HCT116 (cell line): ENCODE measurements at regions not wholly inside any gene's neighbourhood (a gene's known extent, or its start where the extent isn't known, plus 50 kb on each side); places are given as distances from the start of the nearest gene placed in this dataset.

Experiments
- ATAC-seq: fragments of 200-7000 bp; cut with Tn5 transposase; 2 replicates; pipeline ENCODE4 v1.9.1; 2020; ENCODE audit warnings: mild to moderate bottlenecking, moderate library complexity
- BruUV-seq: library from RNA; stranded (reverse); fragments of 400-500 nt; replicated peaks from 2 replicates; lab custom pipeline; 2021; lab: Mats Ljungman, UMichigan
- CTCF ChIA-PET: fragments of 300-600 bp; sonication (Branson Sonifier 250); formaldehyde crosslinking; loops from one replicate; lab custom pipeline; 2021; ENCODE audit warnings: antibody characterized with exemption; lab: Charles Lee
- POLR2A ChIA-PET: fragments of 300-600, 350-600 bp; sonication (Branson Sonifier 250); formaldehyde crosslinking; loops from one replicate; lab custom pipeline; 2021; ENCODE audit warnings: antibody characterized with exemption; lab: Charles Lee
- RAD21 ChIA-PET, 2 experiments: fragments of 300-600 bp; sonication (Branson Sonifier 250); formaldehyde crosslinking; loops; one replicate each; lab custom pipeline; 2023; ENCODE audit warnings: low total read pairs in 2 of 2; ENCODE audit not compliant: uncharacterized antibody in 2 of 2, unreplicated experiment in 2 of 2, low non-redundant PET in 1 of 2; lab: Charles Lee
- DNase-seq: peaks from one replicate; pipeline ENCODE4 v3.0.0-alpha.2; 2010; ENCODE audit warnings: low read depth, low spot score
- H2AFZ ChIP-seq: fragments of 200-600 bp; shearing (Covaris generic), sonication (generic); 2 replicates; pipeline ENCODE4 v1.6.1; 2017; ENCODE audit warnings: low read depth, mixed run types, mixed read lengths, antibody characterized with exemption, low read length; ENCODE audit not compliant: poor library complexity, severe bottlenecking
- H3K27ac ChIP-seq: 2 replicates; pipeline ENCODE4 v1.5.1; 2012; ENCODE audit warnings: low read depth, low read length
- H3K27me3 ChIP-seq: fragments of 200-600 bp; sonication (generic); 2 replicates; pipeline ENCODE4 v1.6.1; 2016; ENCODE audit warnings: mixed run types, low read length, mixed read lengths; ENCODE audit not compliant: insufficient read depth
- H3K36me3 ChIP-seq, 2 experiments: fragments of 200-500 bp in 1 of 2; fragments of 200-600 bp in 1 of 2; sonication (Bioruptor generic) in 1 of 2; sonication (generic) in 1 of 2; 2 replicates each; pipeline versions ENCODE4 v1.5.1 to v1.6.1; 2014 to 2016; ENCODE audit warnings: low read length in 2 of 2, inconsistent platforms in 1 of 2, mixed read lengths in 1 of 2, mixed run types in 1 of 2; ENCODE audit not compliant: insufficient read depth in 2 of 2, control insufficient read depth in 1 of 2
- H3K4me1 ChIP-seq, 2 experiments: fragments of 200-600 bp in 1 of 2; sonication (generic) in 1 of 2; 2 replicates each; pipeline versions ENCODE4 v1.5.1 to v1.6.1; 2012 to 2017; ENCODE audit warnings: low read length in 2 of 2, inconsistent platforms in 1 of 2, mild to moderate bottlenecking in 1 of 2, mixed read lengths in 1 of 2, mixed run types in 1 of 2, moderate library complexity in 1 of 2; ENCODE audit not compliant: insufficient read depth in 2 of 2, control insufficient read depth in 1 of 2
- H3K4me2 ChIP-seq: fragments of 200-600 bp; sonication (generic); 2 replicates; pipeline ENCODE4 v1.6.1; 2017; ENCODE audit warnings: mixed run types, low read length, mixed read lengths
- H3K4me3 ChIP-seq, 2 experiments: fragments of 200-600 bp in 1 of 2; sonication (generic) in 1 of 2; replicated peaks in 1 of 2; 2 replicates each; pipeline ENCODE4 v1.5.1; 2011 to 2016; ENCODE audit warnings: low read length in 2 of 2, control low read depth in 1 of 2, low read depth in 1 of 2, mild to moderate bottlenecking in 1 of 2, mixed read lengths in 1 of 2, mixed run types in 1 of 2
- H3K79me2 ChIP-seq: fragments of 200-600 bp; sonication (generic); 2 replicates; pipeline ENCODE4 v1.6.1; 2017; ENCODE audit warnings: mild to moderate bottlenecking, mixed run types, low read length, moderate library complexity, mixed read lengths; ENCODE audit not compliant: insufficient read depth
- H3K9ac ChIP-seq: fragments of 200-600 bp; sonication (generic); 2 replicates; pipeline ENCODE4 v1.6.1; 2016; ENCODE audit warnings: low read length, mixed read lengths
- H3K9me2 ChIP-seq: fragments of 200-600 bp; sonication (generic), shearing (Covaris generic); 2 replicates; pipeline ENCODE4 v1.6.1; 2017; ENCODE audit warnings: mixed run types, mild to moderate bottlenecking, moderate library complexity; ENCODE audit not compliant: insufficient read depth
- H3K9me3 ChIP-seq, 2 experiments: fragments of 200-500 bp in 1 of 2; fragments of 200-600 bp in 1 of 2; sonication (Bioruptor generic) in 1 of 2; sonication (generic) in 1 of 2; 2 replicates each; pipeline ENCODE4 v1.6.1; 2014 to 2017; ENCODE audit warnings: low read length in 2 of 2, mixed read lengths in 2 of 2, inconsistent platforms in 1 of 2, low read depth in 1 of 2, mild to moderate bottlenecking in 1 of 2, mixed run types in 1 of 2, moderate library complexity in 1 of 2; ENCODE audit not compliant: control insufficient read depth in 1 of 2, insufficient read depth in 1 of 2
- H4K20me1 ChIP-seq: fragments of 200-600 bp; sonication (generic), shearing (Covaris generic); 2 replicates; pipeline ENCODE4 v1.6.1; 2017; ENCODE audit warnings: mixed run types, mild to moderate bottlenecking, moderate library complexity; ENCODE audit not compliant: insufficient read depth
- CEBPB ChIP-seq: IDR thresholded peaks from 2 replicates; pipeline ENCODE4 v1.6.1; 2012; ENCODE audit warnings: low read depth
- EGR1 ChIP-seq: IDR thresholded peaks from 2 replicates; pipeline ENCODE4 v1.6.1; 2012; ENCODE audit warnings: low read depth
- ELF1 ChIP-seq: IDR thresholded peaks from 2 replicates; pipeline ENCODE4 v1.6.1; 2012; ENCODE audit warnings: low read depth, borderline replicate concordance
- EZH2 ChIP-seq: fragments of 200-600 bp; sonication (generic); IDR thresholded peaks from 2 replicates; pipeline ENCODE4 v1.6.1; 2017; ENCODE audit warnings: antibody characterized with exemption, mixed run types
- FOSL1 ChIP-seq: IDR thresholded peaks from 2 replicates; pipeline ENCODE4 v1.6.1; 2012; ENCODE audit warnings: low read depth
- JUND ChIP-seq: IDR thresholded peaks from 2 replicates; pipeline ENCODE4 v1.6.1; 2012
- MAX ChIP-seq: IDR thresholded peaks from 2 replicates; pipeline ENCODE4 v1.6.1; 2012
- POLR2A ChIP-seq: IDR thresholded peaks from 2 replicates; pipeline ENCODE4 v1.7.0; 2011; ENCODE audit warnings: borderline replicate concordance; ENCODE audit not compliant: insufficient read depth, insufficient read length; ENCODE audit errors: extremely low read depth
- POLR2AphosphoS5 ChIP-seq: IDR thresholded peaks from 2 replicates; pipeline ENCODE4 v1.6.1; 2011; ENCODE audit warnings: mild to moderate bottlenecking, low read depth, low read length, moderate library complexity
- REST ChIP-seq: IDR thresholded peaks from 2 replicates; pipeline ENCODE4 v1.6.1; 2012; ENCODE audit warnings: low read depth
- SP1 ChIP-seq: IDR thresholded peaks from 2 replicates; pipeline ENCODE4 v1.6.1; 2012; ENCODE audit warnings: low read depth
- SRF ChIP-seq: IDR thresholded peaks from 2 replicates; pipeline ENCODE4 v1.6.1; 2012; ENCODE audit warnings: low read depth
- TCF7L2 ChIP-seq: IDR thresholded peaks from 2 replicates; pipeline ENCODE4 v1.7.0; 2011; ENCODE audit warnings: borderline replicate concordance, inconsistent platforms; ENCODE audit not compliant: insufficient read depth, insufficient read length; ENCODE audit errors: extremely low read depth
- YY1 ChIP-seq: IDR thresholded peaks from 2 replicates; pipeline ENCODE4 v1.6.1; 2011; ENCODE audit warnings: low read length, low read depth, moderate library complexity, mild to moderate bottlenecking; ENCODE audit not compliant: insufficient replicate concordance; ENCODE audit errors: extremely low read depth
- ZBTB33 ChIP-seq: IDR thresholded peaks from 2 replicates; pipeline ENCODE4 v1.6.1; 2011; ENCODE audit warnings: mild to moderate bottlenecking, low read length, moderate library complexity; ENCODE audit not compliant: insufficient replicate concordance; ENCODE audit errors: extremely low read depth
- ZFX ChIP-seq: fragments of 450-650 bp; IDR thresholded peaks from 2 replicates; pipeline ENCODE4 v1.6.1; 2017
- ZNF274 ChIP-seq: fragments of 200-500 bp; sonication (Bioruptor generic); IDR thresholded peaks from 2 replicates; pipeline ENCODE4 v1.6.1; 2014; ENCODE audit warnings: mild to moderate bottlenecking, low read depth, low read length, inconsistent platforms
- intact Hi-C: fragments of 100-400 bp; cut with micrococcal nuclease; formaldehyde crosslinking; loops from 2 replicates; pipeline ENCODE4 v1.10.0; 2022

- ChIA-PET RAD21 (no interaction called here), CTCF (no interaction called here), POLR2A (no interaction called here)
- no peak overlapping the region for H2AFZ ChIP-seq
- H3K36me3 ChIP-seq = no peaks in the 10 kb centered on the region
- no TSS peak for BruUV-seq
- TF ChIP-seq ELF1 = no peak
- TF ChIP-seq CEBPB = no peak
- TF ChIP-seq ZFX = no peak
- no peak for TF ChIP-seq SRF
- TF ChIP-seq YY1 = no peak
- TF ChIP-seq EZH2 = no peak
- no peak for DNase-seq
- no peaks in the 10 kb centered on the region for H3K9me2 ChIP-seq
- no peaks in the 10 kb centered on the region for H3K79me2 ChIP-seq
- no peaks in the 10 kb centered on the region for H4K20me1 ChIP-seq
- intact Hi-C loops = no loop called here
- no peak for ATAC-seq
- H3K4me3 ChIP-seq = no peak overlapping the region
- no peak overlapping the region for H3K27ac ChIP-seq
- H3K4me2 ChIP-seq = no peak overlapping the region
- no peak overlapping the region for H3K9ac ChIP-seq
- H3K4me1 ChIP-seq = no peaks in the 10 kb centered on the region
- peaks cover 4 to 11% of the 10 kb centered on the region in 2 experiments for H3K9me3 ChIP-seq
- H3K27me3 ChIP-seq = no peaks in the 10 kb centered on the region
Observed at GRCh38 chr14:83816761-83817160, 1713.2 kb upstream of the FLRT2 start.

- Histone ChIP-seq H3K4me3 (no peak overlapping the region), H3K27me3 (no peaks in the 10 kb centered on the region), H3K4me2 (no peak overlapping the region), H3K79me2 (no peaks in the 10 kb centered on the region), H3K9me3 (peaks cover 0 to 34% of the 10 kb centered on the region in 2 experiments; a peak in 2 of 4 replicates), H3K9me2 (no peaks in the 10 kb centered on the region), H4K20me1 (no peaks in the 10 kb centered on the region), H2AFZ (no peak overlapping the region), H3K4me1 (no peaks in the 10 kb centered on the region), H3K9ac (no peak overlapping the region), H3K27ac (no peak overlapping the region), H3K36me3 (no peaks in the 10 kb centered on the region)
- BruUV-seq = no TSS peak
- POLR2A ChIA-PET = no interaction called here
- intact Hi-C loops = no loop called here
- CTCF ChIA-PET = no interaction called here
- DNase-seq (no peak), ATAC-seq (no peak)
- RAD21 ChIA-PET = no interaction called here
- TF ChIP-seq POLR2AphosphoS5 = no peak
- no peak for TF ChIP-seq ELF1
- no peak for TF ChIP-seq REST
- no peak for TF ChIP-seq FOSL1
- TF ChIP-seq SP1 = no peak
- no peak for TF ChIP-seq ZFX
- no peak for TF ChIP-seq TCF7L2
- no peak for TF ChIP-seq CEBPB
- no peak for TF ChIP-seq EGR1
- TF ChIP-seq MAX = no peak
- TF ChIP-seq ZBTB33 = no peak
- no peak for TF ChIP-seq POLR2A
- no peak for TF ChIP-seq ZNF274
- no peak for TF ChIP-seq JUND
Observed at GRCh38 chr14:83825843-83826242, 1704.1 kb upstream of the FLRT2 start.
